Body of pancreas (tissue), 4 donors: ENCODE measurements at regions not wholly inside any gene's neighbourhood (a gene's known extent, or its start where the extent isn't known, plus 50 kb on each side); places are given as distances from the start of the nearest gene placed in this dataset.

Experiments used
- CTCF ChIP-seq, 7 experiments: fragments of 450-650 bp in 4 of 7; fragments of 200-600 bp in 3 of 7; sonication (generic) in 3 of 7; IDR thresholded peaks; one replicate each; pipeline ENCODE4 v1.5.1; 2016 to 2019; ENCODE audit warnings: antibody characterized with exemption in 7 of 7
- POLR2A ChIP-seq, 3 donors: fragments of 450-650 bp; IDR thresholded peaks; one replicate each; pipeline ENCODE4 v1.6.1; 2016; ENCODE audit warnings: antibody characterized with exemption in 3 of 3, mild to moderate bottlenecking in 2 of 3

- TF ChIP-seq CTCF (IDR thresholded peaks at IDR 0.05) (no peak), POLR2A (IDR thresholded peaks at IDR 0.05) (no peak)
These were observed 1242.1 kb downstream of the HACE1 start for GRCh38 chr6:103617642-103618041.
